PC-3 (cell line): ENCODE measurements at regions not wholly inside any gene's neighbourhood (a gene's known extent, or its start where the extent isn't known, plus 50 kb on each side); places are given as distances from the start of the nearest gene placed in this dataset.

Experiments
- CTCF ChIP-seq: fragments of 300-600 bp; sonication (generic); conservative IDR thresholded peaks from 2 replicates; pipeline ENCODE4 v1.5.1; 2017; ENCODE audit warnings: antibody characterized with exemption, low read depth, mild to moderate bottlenecking, low read length
- EZH2 ChIP-seq: fragments of 300-600 bp; sonication (generic); IDR thresholded peaks from one replicate; pipeline ENCODE4 v1.6.1; 2017; ENCODE audit warnings: antibody characterized with exemption, mild to moderate bottlenecking, low read length; ENCODE audit not compliant: unreplicated experiment

- no peak for TF ChIP-seq EZH2
- no peak for TF ChIP-seq CTCF
These were observed 84.3 kb upstream of the OTX2 start for GRCh38 chr14:56894591-56894991.
